Hematopoietic multipotent progenitor cell treated with erythropoietin and hydrocortisone succinate and interleukin-3 and kit ligand, for 15 days (in vitro differentiated cells): ENCODE measurements at regions not wholly inside any gene's neighbourhood (a gene's known extent, or its start where the extent isn't known, plus 50 kb on each side); places are given as distances from the start of the nearest gene placed in this dataset.

ENCODE experiments used
- DNase-seq: peaks from one replicate; pipeline ENCODE4 v3.0.0-alpha.2; 2015; ENCODE audit warnings: low spot score

- DNase-seq, result no peak
Measured at GRCh38 chr9:11722957-11723356, 970.2 kb upstream of the TYRP1 start.

- no peak for DNase-seq
Measured at GRCh38 chr9:11726659-11727058, 966.5 kb upstream of the TYRP1 start.

GRCh38 chr9:11735391-11735790, 957.8 kb upstream of the TYRP1 start:
- DNase-seq, result no peak

- DNase-seq, result no peak
Measured at GRCh38 chr9:11742471-11742870, 950.7 kb upstream of the TYRP1 start.

GRCh38 chr9:11743356-11743755, 949.8 kb upstream of the TYRP1 start:
- no peak for DNase-seq

GRCh38 chr9:11749396-11749795, 943.8 kb upstream of the TYRP1 start:
- no peak for DNase-seq

- DNase-seq, result no peak
Measured at GRCh38 chr9:11755951-11756350, 937.2 kb upstream of the TYRP1 start.

- DNase-seq, result no peak
Measured at GRCh38 chr9:11757408-11757807, 935.8 kb upstream of the TYRP1 start.

GRCh38 chr9:11758016-11758415, 935.2 kb upstream of the TYRP1 start:
- no peak for DNase-seq

GRCh38 chr9:11779971-11780370, 913.2 kb upstream of the TYRP1 start:
- no peak for DNase-seq

- no peak for DNase-seq
Measured at GRCh38 chr9:11792870-11793269, 900.3 kb upstream of the TYRP1 start.

GRCh38 chr9:11794984-11795383, 898.2 kb upstream of the TYRP1 start:
- no peak for DNase-seq

- DNase-seq, result no peak
Measured at GRCh38 chr9:11805969-11806368, 887.2 kb upstream of the TYRP1 start.

GRCh38 chr9:11821306-11821975, 871.7 kb upstream of the TYRP1 start:
- DNase-seq, result no peak

- DNase-seq, result no peak
Measured at GRCh38 chr9:11828201-11828600, 865.0 kb upstream of the TYRP1 start.

- DNase-seq, result no peak
Measured at GRCh38 chr9:11833056-11833455, 860.1 kb upstream of the TYRP1 start.

GRCh38 chr9:11868795-11869194, 824.4 kb upstream of the TYRP1 start:
- DNase-seq, result no peak

GRCh38 chr9:11871852-11872251, 821.3 kb upstream of the TYRP1 start:
- no peak for DNase-seq

- no peak for DNase-seq
Measured at GRCh38 chr9:11872471-11872870, 820.7 kb upstream of the TYRP1 start.

- DNase-seq, result no peak
Measured at GRCh38 chr9:11874414-11874813, 818.8 kb upstream of the TYRP1 start.

GRCh38 chr9:11892401-11892800, 800.8 kb upstream of the TYRP1 start:
- DNase-seq, result no peak

- no peak for DNase-seq
Measured at GRCh38 chr9:11893331-11893730, 799.9 kb upstream of the TYRP1 start.

- DNase-seq, result no peak
Measured at GRCh38 chr9:11894136-11894535, 799.0 kb upstream of the TYRP1 start.

GRCh38 chr9:11902610-11903009, 790.6 kb upstream of the TYRP1 start:
- DNase-seq, result no peak

GRCh38 chr9:11915699-11916098, 777.5 kb upstream of the TYRP1 start:
- DNase-seq, result no peak
